Ishikawa (cell line): ENCODE measurements at regions not wholly inside any gene's neighbourhood (a gene's known extent, or its start where the extent isn't known, plus 50 kb on each side); places are given as distances from the start of the nearest gene placed in this dataset.

ENCODE experiments used
- EGR1 ChIP-seq: IDR thresholded peaks from 2 replicates; pipeline ENCODE4 v1.6.1; 2012
- NFIC ChIP-seq: IDR thresholded peaks from 2 replicates; pipeline ENCODE4 v1.6.1; 2012
- RAD21 ChIP-seq: IDR thresholded peaks from 2 replicates; pipeline ENCODE4 v1.6.1; 2012; ENCODE audit warnings: low read depth

DNA sequence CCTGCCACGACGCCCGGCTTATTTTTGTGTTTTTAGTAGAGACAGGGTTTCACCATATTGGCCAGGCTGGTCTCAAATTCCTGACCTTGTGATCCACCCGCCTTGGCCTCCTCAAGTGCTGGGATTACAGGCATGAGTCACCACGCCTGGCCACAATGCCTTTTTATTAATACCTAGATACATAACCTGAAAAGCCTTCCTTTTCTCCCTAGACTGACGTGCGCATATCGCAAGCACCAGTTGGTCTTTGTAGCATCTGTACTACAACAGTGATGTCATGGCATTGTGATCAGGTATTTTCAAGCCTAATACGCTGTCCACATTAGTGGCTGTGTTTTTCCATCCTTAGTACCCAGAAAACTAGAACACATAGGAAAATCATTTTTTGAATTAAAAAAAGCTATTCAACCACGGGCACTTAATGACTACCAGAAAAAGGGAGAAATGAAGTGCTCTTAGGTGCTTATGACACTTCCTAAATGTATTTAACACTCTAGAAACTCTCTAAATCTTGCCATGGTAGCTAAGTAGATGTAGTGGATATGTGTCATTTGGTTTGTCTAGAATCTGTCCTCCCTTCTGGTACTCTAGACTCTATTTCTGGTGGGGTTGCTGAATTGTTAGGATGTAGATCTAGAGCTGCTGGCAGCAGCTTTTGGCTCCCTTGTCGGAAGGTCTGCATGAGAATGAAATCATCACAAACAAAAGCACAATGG is 707.8 kb downstream of the STIM2 start:
- no peak for TF ChIP-seq NFIC
- TF ChIP-seq RAD21, result no peak
- TF ChIP-seq EGR1, result no peak
